WTC11 (cell line): ENCODE measurements at regions not wholly inside any gene's neighbourhood (a gene's known extent, or its start where the extent isn't known, plus 50 kb on each side); places are given as distances from the start of the nearest gene placed in this dataset.

Source experiments
- ATAC-seq: fragments of 200-7000 bp; cut with Tn5 transposase; 2 replicates; pipeline ENCODE4 v1.10.0; 2021; ENCODE audit warnings: mild to moderate bottlenecking, moderate library complexity
- CTCF ChIA-PET: fragments of 300-600 bp; sonication (Branson Sonifier 250); formaldehyde crosslinking; loops from one replicate; lab custom pipeline; 2021; ENCODE audit warnings: antibody characterized with exemption; lab: Charles Lee
- POLR2A ChIA-PET: fragments of 350-600 bp; sonication (Branson Sonifier 250); formaldehyde crosslinking; loops from one replicate; lab custom pipeline; 2021; ENCODE audit warnings: antibody characterized with exemption; lab: Charles Lee
- DNase-seq: peaks from one replicate; pipeline ENCODE4 v3.0.0; 2021; ENCODE audit warnings: low spot score
- H3K27ac Mint-ChIP-seq: 2 replicates; pipeline ENCODE4 v1.8.0; 2021; ENCODE audit warnings: mixed read lengths
- H3K27me3 Mint-ChIP-seq: 2 replicates; pipeline ENCODE4 v1.8.0; 2021; ENCODE audit warnings: low read depth, mild to moderate bottlenecking, moderate library complexity, mixed read lengths
- H3K36me3 Mint-ChIP-seq: 2 replicates; pipeline ENCODE4 v1.8.0; 2021; ENCODE audit warnings: mixed read lengths
- H3K4me1 Mint-ChIP-seq: 2 replicates; pipeline ENCODE4 v1.8.0; 2022; ENCODE audit warnings: mixed read lengths
- H3K4me3 Mint-ChIP-seq: 2 replicates; pipeline ENCODE4 v1.8.0; 2021; ENCODE audit warnings: mild to moderate bottlenecking, moderate library complexity, mixed read lengths
- H3K9me3 Mint-ChIP-seq: 2 replicates; pipeline ENCODE4 v1.8.0; 2021; ENCODE audit warnings: mixed read lengths
- CREB1 ChIP-seq: sonication (generic); formaldehyde crosslinking; IDR thresholded peaks from 2 replicates; pipeline ENCODE4 v1.8.0; 2023; ENCODE audit warnings: mild to moderate bottlenecking, missing genetic modification reagents
- ETV6 ChIP-seq: sonication (generic); formaldehyde crosslinking; IDR thresholded peaks from 2 replicates; pipeline ENCODE4 v1.8.1; 2022; ENCODE audit warnings: mild to moderate bottlenecking, missing genetic modification reagents
- FOXK1 ChIP-seq: sonication (generic); formaldehyde crosslinking; IDR thresholded peaks from 2 replicates; pipeline ENCODE4 v1.8.0; 2022; ENCODE audit warnings: mild to moderate bottlenecking, moderate library complexity, missing genetic modification reagents
- HMGA2 ChIP-seq: fragments of 250-450 bp; sonication (Bioruptor Pico); IDR thresholded peaks from 2 replicates; pipeline ENCODE4 v1.4.0; 2021; ENCODE audit warnings: mild to moderate bottlenecking, moderate library complexity
- IRF2 ChIP-seq: sonication (generic); formaldehyde crosslinking; IDR thresholded peaks from 2 replicates; pipeline ENCODE4 v1.8.0; 2022; ENCODE audit warnings: low read depth, missing genetic modification reagents, borderline replicate concordance
- JAZF1 ChIP-seq: fragments of 250-450 bp; sonication (Bioruptor Pico); IDR thresholded peaks from 2 replicates; pipeline ENCODE4 v1.9.0; 2021; ENCODE audit warnings: moderate library complexity, mild to moderate bottlenecking, inconsistent platforms
- JUN ChIP-seq: sonication (generic); formaldehyde crosslinking; IDR thresholded peaks from 2 replicates; pipeline ENCODE4 v1.8.0; 2023; ENCODE audit warnings: mild to moderate bottlenecking, missing genetic modification reagents
- KAT7 ChIP-seq: sonication (generic); formaldehyde crosslinking; IDR thresholded peaks from 2 replicates; pipeline ENCODE4 v1.8.1; 2023; ENCODE audit warnings: missing genetic modification reagents, mild to moderate bottlenecking, borderline replicate concordance
- OVOL2 ChIP-seq: fragments of 250-450 bp; sonication (Bioruptor Pico); IDR thresholded peaks from 2 replicates; pipeline ENCODE4 v1.9.0; 2021; ENCODE audit warnings: mild to moderate bottlenecking, borderline replicate concordance
- RELA ChIP-seq: sonication (generic); formaldehyde crosslinking; IDR thresholded peaks from 2 replicates; pipeline ENCODE4 v1.8.1; 2022; ENCODE audit warnings: missing genetic modification reagents, mild to moderate bottlenecking, borderline replicate concordance
- RORB ChIP-seq: fragments of 250-450 bp; sonication (Bioruptor Pico); IDR thresholded peaks from 2 replicates; pipeline ENCODE4 v1.9.0; 2021; ENCODE audit warnings: mild to moderate bottlenecking
- SMAD3 ChIP-seq: sonication (generic); formaldehyde crosslinking; IDR thresholded peaks from 2 replicates; pipeline ENCODE4 v1.8.0; 2022; ENCODE audit warnings: missing genetic modification reagents, mild to moderate bottlenecking, borderline replicate concordance
- TEAD4 ChIP-seq: sonication (generic); formaldehyde crosslinking; IDR thresholded peaks from 2 replicates; pipeline ENCODE4 v1.8.0; 2022; ENCODE audit warnings: mild to moderate bottlenecking, missing genetic modification reagents
- TP53 ChIP-seq: sonication (generic); formaldehyde crosslinking; IDR thresholded peaks from 2 replicates; pipeline ENCODE4 v1.8.1; 2023; ENCODE audit warnings: mild to moderate bottlenecking, missing genetic modification reagents
- ZNF232 ChIP-seq: sonication (generic); formaldehyde crosslinking; IDR thresholded peaks from 2 replicates; pipeline ENCODE4 v1.8.0; 2022; ENCODE audit warnings: mild to moderate bottlenecking, missing genetic modification reagents
- ZNF423 ChIP-seq: fragments of 250-450 bp; sonication (Bioruptor Pico); IDR thresholded peaks from 2 replicates; pipeline ENCODE4 v2.1.2; 2022; ENCODE audit warnings: mild to moderate bottlenecking, moderate library complexity
- TF ChIP-seq, protein P1 (sequence below): sonication (generic); formaldehyde crosslinking; IDR thresholded peaks from 2 replicates; pipeline ENCODE4 v1.8.0; 2023; ENCODE audit warnings: missing genetic modification reagents
- TF ChIP-seq, protein P2 (sequence below): sonication (generic); formaldehyde crosslinking; IDR thresholded peaks from 2 replicates; pipeline ENCODE4 v1.8.1; 2022; ENCODE audit warnings: low read depth, mild to moderate bottlenecking, moderate library complexity, missing genetic modification reagents, borderline replicate concordance
- TF ChIP-seq, protein P3 (sequence below): sonication (generic); formaldehyde crosslinking; IDR thresholded peaks from 2 replicates; pipeline ENCODE4 v1.8.0; 2022; ENCODE audit warnings: mild to moderate bottlenecking, missing genetic modification reagents
- TF ChIP-seq, protein P4 (sequence below): sonication (generic); formaldehyde crosslinking; IDR thresholded peaks from 2 replicates; pipeline ENCODE4 v1.8.1; 2022; ENCODE audit warnings: mild to moderate bottlenecking, moderate library complexity, missing genetic modification reagents
- TF ChIP-seq, protein P5 (sequence below): sonication (generic); formaldehyde crosslinking; IDR thresholded peaks from 2 replicates; pipeline ENCODE4 v1.8.0; 2022; ENCODE audit warnings: mild to moderate bottlenecking, missing genetic modification reagents
- TF ChIP-seq, protein P6 (sequence below): fragments of 250-450 bp; sonication (Bioruptor Pico); IDR thresholded peaks from 2 replicates; pipeline ENCODE4 v1.9.0; 2021; ENCODE audit warnings: mild to moderate bottlenecking
- TF ChIP-seq, protein P7 (sequence below): sonication (generic); formaldehyde crosslinking; IDR thresholded peaks from 2 replicates; pipeline ENCODE4 v1.8.1; 2022; ENCODE audit warnings: mild to moderate bottlenecking, missing genetic modification reagents, moderate library complexity, borderline replicate concordance

DNA sequence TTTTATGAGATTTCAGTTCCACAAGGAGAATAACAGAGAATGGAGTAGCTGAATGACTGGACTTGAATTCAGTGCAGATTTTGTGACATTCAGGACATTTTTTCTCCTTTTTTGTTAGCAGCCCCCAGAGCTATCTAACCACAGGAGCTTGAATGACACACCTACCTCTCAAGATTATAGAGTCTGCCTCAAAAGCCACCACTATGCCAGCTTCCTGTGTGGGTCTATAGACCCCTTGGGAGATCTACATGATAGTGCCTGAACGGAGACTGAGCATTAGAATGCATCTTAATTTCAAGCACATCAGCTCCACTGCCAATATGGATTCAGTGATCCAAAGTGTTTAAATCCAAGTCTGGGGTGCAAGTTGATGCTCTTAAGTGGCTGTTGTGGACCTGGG lies 74.4 kb upstream of the ZNF648 start:
- POLR2A ChIA-PET, result no interaction called here
- H3K27ac Mint-ChIP-seq, result no peak overlapping the region
- ATAC-seq, result no peak
- peaks cover 23% of the 10 kb centered on the region for H3K36me3 Mint-ChIP-seq
- DNase-seq, result no peak
- H3K9me3 Mint-ChIP-seq, result peaks cover 30% of the 10 kb centered on the region
- no peak overlapping the region for H3K4me3 Mint-ChIP-seq
- no peaks in the 10 kb centered on the region for H3K27me3 Mint-ChIP-seq
- CTCF ChIA-PET, result interaction anchor here (1.4 to 1.5 kb wide), 2 partner anchors 55 to 261 kb away, joined by 5 read pairs; no protein-coding TSS in a partner anchor
- H3K4me1 Mint-ChIP-seq, result peaks cover 21% of the 10 kb centered on the region
- TF ChIP-seq TEAD4 (CRISPR knock-in tag) (no peak), FOXK1 (no peak)
- TF ChIP-seq, protein P1, sequence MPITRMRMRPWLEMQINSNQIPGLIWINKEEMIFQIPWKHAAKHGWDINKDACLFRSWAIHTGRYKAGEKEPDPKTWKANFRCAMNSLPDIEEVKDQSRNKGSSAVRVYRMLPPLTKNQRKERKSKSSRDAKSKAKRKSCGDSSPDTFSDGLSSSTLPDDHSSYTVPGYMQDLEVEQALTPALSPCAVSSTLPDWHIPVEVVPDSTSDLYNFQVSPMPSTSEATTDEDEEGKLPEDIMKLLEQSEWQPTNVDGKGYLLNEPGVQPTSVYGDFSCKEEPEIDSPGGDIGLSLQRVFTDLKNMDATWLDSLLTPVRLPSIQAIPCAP, result no peak
- TF ChIP-seq, protein P2, sequence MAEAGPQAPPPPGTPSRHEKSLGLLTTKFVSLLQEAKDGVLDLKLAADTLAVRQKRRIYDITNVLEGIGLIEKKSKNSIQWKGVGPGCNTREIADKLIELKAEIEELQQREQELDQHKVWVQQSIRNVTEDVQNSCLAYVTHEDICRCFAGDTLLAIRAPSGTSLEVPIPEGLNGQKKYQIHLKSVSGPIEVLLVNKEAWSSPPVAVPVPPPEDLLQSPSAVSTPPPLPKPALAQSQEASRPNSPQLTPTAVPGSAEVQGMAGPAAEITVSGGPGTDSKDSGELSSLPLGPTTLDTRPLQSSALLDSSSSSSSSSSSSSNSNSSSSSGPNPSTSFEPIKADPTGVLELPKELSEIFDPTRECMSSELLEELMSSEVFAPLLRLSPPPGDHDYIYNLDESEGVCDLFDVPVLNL (CRISPR knock-in tag), result no peak

DNA sequence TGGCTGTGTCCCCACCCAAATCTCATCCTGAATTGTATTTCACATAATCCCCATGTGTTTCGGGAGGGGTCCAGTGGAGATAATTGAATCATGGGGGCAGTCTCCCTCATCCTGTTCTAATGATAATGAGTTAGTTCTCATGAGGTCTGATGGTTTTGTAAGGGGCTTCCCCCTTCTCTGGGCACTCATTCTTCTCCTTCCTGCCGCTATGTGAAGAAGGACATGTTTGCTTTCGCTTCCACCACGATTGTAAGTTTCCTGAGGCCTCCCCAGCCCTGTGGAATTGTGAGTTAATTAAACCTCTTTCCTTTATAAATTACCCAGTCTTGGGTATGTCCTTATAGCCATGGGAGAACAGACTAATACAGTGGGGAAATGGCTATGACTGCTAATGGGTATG lies 72.7 kb upstream of the ZNF648 start:
- no peak for DNase-seq
- ATAC-seq, result no peak
- Mint-ChIP-seq H3K27ac (no peak overlapping the region), H3K4me3 (no peak overlapping the region), H3K36me3 (peaks cover 23% of the 10 kb centered on the region), H3K27me3 (no peaks in the 10 kb centered on the region), H3K9me3 (peaks cover 30% of the 10 kb centered on the region), H3K4me1 (peaks cover 27% of the 10 kb centered on the region)
- no peak for TF ChIP-seq IRF2 (CRISPR knock-in tag)
- no peak for TF ChIP-seq JAZF1 (CRISPR knock-in tag)
- no peak for TF ChIP-seq JUN
- no peak for TF ChIP-seq ZNF232 (CRISPR knock-in tag)
- ChIA-PET CTCF (interaction anchor here (0.6 kb wide), 1 partner anchor 8 kb away, joined by 3 read pairs; no protein-coding TSS in a partner anchor), POLR2A (no interaction called here)

DNA sequence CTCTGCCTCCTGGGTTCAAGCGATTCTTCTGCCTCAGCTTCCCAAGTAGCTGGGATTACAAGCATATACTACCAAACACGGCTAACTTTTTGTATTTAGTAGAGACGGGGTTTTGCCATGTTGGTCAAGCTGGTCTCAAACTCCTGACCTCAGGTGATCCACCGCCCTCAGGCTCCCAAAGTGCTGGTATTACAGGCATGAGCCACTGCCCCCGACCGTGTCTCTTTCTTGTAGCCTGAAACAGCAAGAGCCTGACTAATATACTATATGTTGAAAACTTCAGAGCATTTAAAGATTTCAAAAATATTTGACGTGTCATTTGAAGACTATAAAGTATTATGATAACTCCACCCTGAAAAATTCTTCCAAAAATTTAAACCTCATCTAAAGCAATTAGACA lies 71.7 kb upstream of the ZNF648 start:
- peaks cover 23% of the 10 kb centered on the region for H3K36me3 Mint-ChIP-seq
- no peaks in the 10 kb centered on the region for H3K27me3 Mint-ChIP-seq
- H3K4me1 Mint-ChIP-seq, result peaks cover 34% of the 10 kb centered on the region
- H3K9me3 Mint-ChIP-seq, result peaks cover 30% of the 10 kb centered on the region
- H3K4me3 Mint-ChIP-seq, result no peak overlapping the region
- no peak overlapping the region for H3K27ac Mint-ChIP-seq
- no peak for DNase-seq
- CTCF ChIA-PET, result interaction anchor here (1.2 kb wide), 1 partner anchor 48 kb away, joined by 3 read pairs; no protein-coding TSS in a partner anchor
- no peak for ATAC-seq
- POLR2A ChIA-PET, result no interaction called here
- no peak for TF ChIP-seq CREB1
- TF ChIP-seq RORB (CRISPR knock-in tag), result no peak
- TF ChIP-seq, protein P3, sequence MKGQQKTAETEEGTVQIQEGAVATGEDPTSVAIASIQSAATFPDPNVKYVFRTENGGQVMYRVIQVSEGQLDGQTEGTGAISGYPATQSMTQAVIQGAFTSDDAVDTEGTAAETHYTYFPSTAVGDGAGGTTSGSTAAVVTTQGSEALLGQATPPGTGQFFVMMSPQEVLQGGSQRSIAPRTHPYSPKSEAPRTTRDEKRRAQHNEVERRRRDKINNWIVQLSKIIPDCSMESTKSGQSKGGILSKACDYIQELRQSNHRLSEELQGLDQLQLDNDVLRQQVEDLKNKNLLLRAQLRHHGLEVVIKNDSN (CRISPR knock-in tag), result no peak
- no peak for TF ChIP-seq SMAD3
- TF ChIP-seq, protein P4, sequence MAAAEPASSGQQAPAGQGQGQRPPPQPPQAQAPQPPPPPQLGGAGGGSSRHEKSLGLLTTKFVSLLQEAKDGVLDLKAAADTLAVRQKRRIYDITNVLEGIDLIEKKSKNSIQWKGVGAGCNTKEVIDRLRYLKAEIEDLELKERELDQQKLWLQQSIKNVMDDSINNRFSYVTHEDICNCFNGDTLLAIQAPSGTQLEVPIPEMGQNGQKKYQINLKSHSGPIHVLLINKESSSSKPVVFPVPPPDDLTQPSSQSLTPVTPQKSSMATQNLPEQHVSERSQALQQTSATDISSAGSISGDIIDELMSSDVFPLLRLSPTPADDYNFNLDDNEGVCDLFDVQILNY (CRISPR knock-in tag), result no peak
- TF ChIP-seq, protein P5, sequence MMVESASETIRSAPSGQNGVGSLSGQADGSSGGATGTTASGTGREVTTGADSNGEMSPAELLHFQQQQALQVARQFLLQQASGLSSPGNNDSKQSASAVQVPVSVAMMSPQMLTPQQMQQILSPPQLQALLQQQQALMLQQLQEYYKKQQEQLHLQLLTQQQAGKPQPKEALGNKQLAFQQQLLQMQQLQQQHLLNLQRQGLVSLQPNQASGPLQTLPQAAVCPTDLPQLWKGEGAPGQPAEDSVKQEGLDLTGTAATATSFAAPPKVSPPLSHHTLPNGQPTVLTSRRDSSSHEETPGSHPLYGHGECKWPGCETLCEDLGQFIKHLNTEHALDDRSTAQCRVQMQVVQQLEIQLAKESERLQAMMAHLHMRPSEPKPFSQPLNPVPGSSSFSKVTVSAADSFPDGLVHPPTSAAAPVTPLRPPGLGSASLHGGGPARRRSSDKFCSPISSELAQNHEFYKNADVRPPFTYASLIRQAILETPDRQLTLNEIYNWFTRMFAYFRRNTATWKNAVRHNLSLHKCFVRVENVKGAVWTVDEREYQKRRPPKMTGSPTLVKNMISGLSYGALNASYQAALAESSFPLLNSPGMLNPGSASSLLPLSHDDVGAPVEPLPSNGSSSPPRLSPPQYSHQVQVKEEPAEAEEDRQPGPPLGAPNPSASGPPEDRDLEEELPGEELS (CRISPR knock-in tag), result no peak
- TF ChIP-seq TEAD4 (CRISPR knock-in tag), result no peak
- TF ChIP-seq ZNF423 (CRISPR knock-in tag), result no peak
- no peak for TF ChIP-seq ETV6 (CRISPR knock-in tag)
- TF ChIP-seq OVOL2 (CRISPR knock-in tag), result no peak
- TF ChIP-seq, protein P6, sequence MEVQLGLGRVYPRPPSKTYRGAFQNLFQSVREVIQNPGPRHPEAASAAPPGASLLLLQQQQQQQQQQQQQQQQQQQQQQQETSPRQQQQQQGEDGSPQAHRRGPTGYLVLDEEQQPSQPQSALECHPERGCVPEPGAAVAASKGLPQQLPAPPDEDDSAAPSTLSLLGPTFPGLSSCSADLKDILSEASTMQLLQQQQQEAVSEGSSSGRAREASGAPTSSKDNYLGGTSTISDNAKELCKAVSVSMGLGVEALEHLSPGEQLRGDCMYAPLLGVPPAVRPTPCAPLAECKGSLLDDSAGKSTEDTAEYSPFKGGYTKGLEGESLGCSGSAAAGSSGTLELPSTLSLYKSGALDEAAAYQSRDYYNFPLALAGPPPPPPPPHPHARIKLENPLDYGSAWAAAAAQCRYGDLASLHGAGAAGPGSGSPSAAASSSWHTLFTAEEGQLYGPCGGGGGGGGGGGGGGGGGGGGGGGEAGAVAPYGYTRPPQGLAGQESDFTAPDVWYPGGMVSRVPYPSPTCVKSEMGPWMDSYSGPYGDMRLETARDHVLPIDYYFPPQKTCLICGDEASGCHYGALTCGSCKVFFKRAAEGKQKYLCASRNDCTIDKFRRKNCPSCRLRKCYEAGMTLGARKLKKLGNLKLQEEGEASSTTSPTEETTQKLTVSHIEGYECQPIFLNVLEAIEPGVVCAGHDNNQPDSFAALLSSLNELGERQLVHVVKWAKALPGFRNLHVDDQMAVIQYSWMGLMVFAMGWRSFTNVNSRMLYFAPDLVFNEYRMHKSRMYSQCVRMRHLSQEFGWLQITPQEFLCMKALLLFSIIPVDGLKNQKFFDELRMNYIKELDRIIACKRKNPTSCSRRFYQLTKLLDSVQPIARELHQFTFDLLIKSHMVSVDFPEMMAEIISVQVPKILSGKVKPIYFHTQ (CRISPR knock-in tag), result no peak
- no peak for TF ChIP-seq TP53
- TF ChIP-seq, protein P7, sequence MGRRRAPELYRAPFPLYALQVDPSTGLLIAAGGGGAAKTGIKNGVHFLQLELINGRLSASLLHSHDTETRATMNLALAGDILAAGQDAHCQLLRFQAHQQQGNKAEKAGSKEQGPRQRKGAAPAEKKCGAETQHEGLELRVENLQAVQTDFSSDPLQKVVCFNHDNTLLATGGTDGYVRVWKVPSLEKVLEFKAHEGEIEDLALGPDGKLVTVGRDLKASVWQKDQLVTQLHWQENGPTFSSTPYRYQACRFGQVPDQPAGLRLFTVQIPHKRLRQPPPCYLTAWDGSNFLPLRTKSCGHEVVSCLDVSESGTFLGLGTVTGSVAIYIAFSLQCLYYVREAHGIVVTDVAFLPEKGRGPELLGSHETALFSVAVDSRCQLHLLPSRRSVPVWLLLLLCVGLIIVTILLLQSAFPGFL, result no peak
- no peak for TF ChIP-seq RELA
- TF ChIP-seq, protein P2 (CRISPR knock-in tag), result no peak
- TF ChIP-seq HMGA2 (CRISPR knock-in tag), result no peak
- TF ChIP-seq KAT7, result no peak
